Peyer's patch (tissue), 4 donors: ENCODE measurements at regions not wholly inside any gene's neighbourhood (a gene's known extent, or its start where the extent isn't known, plus 50 kb on each side); places are given as distances from the start of the nearest gene placed in this dataset.

Experiments
- CTCF ChIP-seq, 6 experiments: fragments of 450-650 bp in 4 of 6; fragments of 200-600 bp in 2 of 6; sonication (generic) in 1 of 6; IDR thresholded peaks; one replicate each; pipeline ENCODE4 v1.5.1; 2017 to 2019; ENCODE audit warnings: antibody characterized with exemption in 6 of 6, mild to moderate bottlenecking in 3 of 6, moderate library complexity in 1 of 6
- POLR2A ChIP-seq, 2 donors: fragments of 450-650 bp; IDR thresholded peaks; one replicate each; pipeline ENCODE4 v1.5.1; 2017; ENCODE audit warnings: antibody characterized with exemption in 2 of 2, mild to moderate bottlenecking in 2 of 2, moderate library complexity in 2 of 2

GRCh38 chr6:91540902-91541301, 954.0 kb upstream of the MAP3K7 start:
- TF ChIP-seq POLR2A (IDR thresholded peaks at IDR 0.05) (no peak), CTCF (IDR thresholded peaks at IDR 0.05) (no peak)
